Fibroblast of skin of scalp (primary cell): ENCODE measurements at regions not wholly inside any gene's neighbourhood (a gene's known extent, or its start where the extent isn't known, plus 50 kb on each side); places are given as distances from the start of the nearest gene placed in this dataset.

Experiments used
- DNase-seq: peaks from one replicate; pipeline ENCODE4 v3.0.0-alpha.2; 2013

GRCh38 chr22:44386386-44387035, 73.8 kb upstream of the SHISAL1 start:
- no peak for DNase-seq

GRCh38 chr22:44385781-44386180, 73.0 kb upstream of the SHISAL1 start:
- DNase-seq: no peak

GRCh38 chr22:44385296-44385610, 72.5 kb upstream of the SHISAL1 start:
- no peak for DNase-seq

- no peak for DNase-seq
Measured at GRCh38 chr22:44384563-44385295, 72.0 kb upstream of the SHISAL1 start.

- DNase-seq: no peak
Measured at GRCh38 chr22:44383652-44384562, 71.2 kb upstream of the SHISAL1 start.

- DNase-seq: no peak
Measured at GRCh38 chr22:44383064-44383575, 70.4 kb upstream of the SHISAL1 start.

GRCh38 chr22:44382116-44383038, 69.6 kb upstream of the SHISAL1 start:
- no peak for DNase-seq

- DNase-seq: no peak
Measured at GRCh38 chr22:44381761-44382115, 69.0 kb upstream of the SHISAL1 start.

GRCh38 chr22:44380756-44381486, 68.2 kb upstream of the SHISAL1 start:
- DNase-seq: no peak

- DNase-seq: no peak
Measured at GRCh38 chr22:44379817-44380755, 67.3 kb upstream of the SHISAL1 start.

- DNase-seq: no peak
Measured at GRCh38 chr22:44378380-44378779, 65.6 kb upstream of the SHISAL1 start.

GRCh38 chr22:44375451-44375850, 62.7 kb upstream of the SHISAL1 start:
- no peak for DNase-seq

- no peak for DNase-seq
Measured at GRCh38 chr22:44373234-44373633, 60.5 kb upstream of the SHISAL1 start.

- no peak for DNase-seq
Measured at GRCh38 chr22:44372611-44373010, 59.9 kb upstream of the SHISAL1 start.

- DNase-seq: no peak
Measured at GRCh38 chr22:44371741-44372525, 59.2 kb upstream of the SHISAL1 start.

GRCh38 chr22:44369916-44370801, 57.4 kb upstream of the SHISAL1 start:
- no peak for DNase-seq

- DNase-seq: no peak
Measured at GRCh38 chr22:44369293-44369661, 56.5 kb upstream of the SHISAL1 start.

- no peak for DNase-seq
Measured at GRCh38 chr22:44368611-44369292, 56.0 kb upstream of the SHISAL1 start.
